GM18861 (cell line): ENCODE measurements at regions not wholly inside any gene's neighbourhood (a gene's known extent, or its start where the extent isn't known, plus 50 kb on each side); places are given as distances from the start of the nearest gene placed in this dataset.
"Not testable (repeated sequence)": the region's sequence is repeated elsewhere in the genome, so short reads cannot be mapped to it uniquely, and the experiment has no call there.

ENCODE experiments used
- ATAC-seq: cut with Tn5 transposase; IDR thresholded peaks from one replicate; pipeline ENCODE4 v1.9.1; 2021; ENCODE audit not compliant: unreplicated experiment

- ATAC-seq = no peak
Observed at GRCh38 chr1:79532555-79532954, 526.0 kb upstream of the ADGRL4 start.

- no peak for ATAC-seq
Observed at GRCh38 chr1:79531790-79532189, 525.3 kb upstream of the ADGRL4 start.

DNA sequence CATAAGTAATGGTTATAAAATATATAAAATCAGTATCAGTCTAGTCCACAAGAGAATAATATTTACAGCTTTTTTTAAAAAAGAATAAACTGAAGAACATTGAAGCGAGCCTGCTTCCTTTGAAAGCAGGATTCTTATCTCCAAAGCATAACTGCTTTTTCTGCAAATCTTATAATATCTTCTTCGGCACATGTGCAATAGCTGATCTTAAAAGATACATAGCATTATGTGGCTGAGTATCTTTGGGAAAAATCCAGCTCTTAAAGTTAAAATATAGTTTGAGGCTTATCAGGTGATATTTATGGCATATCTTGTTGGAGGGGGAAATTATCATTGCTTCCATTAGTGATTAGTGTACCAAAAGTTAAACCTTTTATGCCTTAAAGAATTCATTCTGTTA is 523.9 kb upstream of the ADGRL4 start:
- ATAC-seq = no peak

- no peak for ATAC-seq
Observed at GRCh38 chr1:79530055-79530454, 523.5 kb upstream of the ADGRL4 start.

GRCh38 chr1:79524126-79524525 is 517.6 kb upstream of the ADGRL4 start:
- no peak for ATAC-seq

- peak; percentile 59 for ATAC-seq
Observed at GRCh38 chr1:79519084-79519760, 512.7 kb upstream of the ADGRL4 start.

- no peak for ATAC-seq
Observed at GRCh38 chr1:79517470-79518224, 511.1 kb upstream of the ADGRL4 start.

- no peak for ATAC-seq
Observed at GRCh38 chr1:79507770-79508169, 501.2 kb upstream of the ADGRL4 start.

DNA sequence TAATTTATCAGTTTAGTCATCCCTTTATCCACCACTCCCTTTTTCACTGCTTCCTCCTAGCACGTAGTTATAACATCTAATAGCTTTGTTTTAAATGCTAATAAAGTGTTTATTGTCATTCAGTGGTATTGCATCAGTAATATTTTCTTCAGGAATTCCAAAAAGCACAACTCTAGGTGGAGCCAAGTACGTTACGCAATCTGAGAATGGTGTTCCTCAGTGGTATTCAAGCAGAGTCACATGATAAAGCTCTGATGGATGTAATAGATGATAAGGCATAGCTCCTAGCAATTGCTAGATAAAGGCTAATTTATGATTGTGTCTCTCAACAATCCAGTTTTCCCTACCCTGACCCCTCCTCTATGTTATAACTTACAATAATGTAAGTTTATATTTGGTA is 494.6 kb upstream of the ADGRL4 start:
- ATAC-seq = no peak

DNA sequence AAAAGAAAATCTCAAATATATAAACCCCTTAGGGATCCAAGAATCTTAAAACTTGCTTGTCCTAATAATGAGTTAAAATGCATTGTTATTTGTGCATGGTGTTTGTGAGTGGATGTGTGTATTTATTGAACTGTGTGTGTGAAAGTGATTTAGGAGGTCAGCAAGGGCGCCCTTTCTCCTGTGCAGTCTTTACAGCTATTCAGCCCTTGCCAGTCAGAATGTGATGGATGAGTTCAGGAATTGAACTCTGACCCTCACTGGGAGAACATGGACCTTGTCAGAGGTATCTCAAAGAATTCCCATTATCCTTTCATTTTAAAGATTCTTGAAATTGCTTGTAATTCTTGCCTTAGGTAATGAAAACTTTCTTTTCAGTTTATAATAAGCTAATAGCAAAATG is 493.0 kb upstream of the ADGRL4 start:
- no peak for ATAC-seq

GRCh38 chr1:79497193-79497773 is 490.8 kb upstream of the ADGRL4 start:
- peak; percentile 79 for ATAC-seq

- ATAC-seq = no peak
Observed at GRCh38 chr1:79496129-79496528, 489.6 kb upstream of the ADGRL4 start.

- ATAC-seq = not testable (repeated sequence)
Observed at GRCh38 chr1:79493702-79494101, 487.2 kb upstream of the ADGRL4 start.

GRCh38 chr1:79488572-79489121 is 482.1 kb upstream of the ADGRL4 start:
- not testable (repeated sequence) for ATAC-seq

- no peak for ATAC-seq
Observed at GRCh38 chr1:79478728-79479373, 472.3 kb upstream of the ADGRL4 start.

DNA sequence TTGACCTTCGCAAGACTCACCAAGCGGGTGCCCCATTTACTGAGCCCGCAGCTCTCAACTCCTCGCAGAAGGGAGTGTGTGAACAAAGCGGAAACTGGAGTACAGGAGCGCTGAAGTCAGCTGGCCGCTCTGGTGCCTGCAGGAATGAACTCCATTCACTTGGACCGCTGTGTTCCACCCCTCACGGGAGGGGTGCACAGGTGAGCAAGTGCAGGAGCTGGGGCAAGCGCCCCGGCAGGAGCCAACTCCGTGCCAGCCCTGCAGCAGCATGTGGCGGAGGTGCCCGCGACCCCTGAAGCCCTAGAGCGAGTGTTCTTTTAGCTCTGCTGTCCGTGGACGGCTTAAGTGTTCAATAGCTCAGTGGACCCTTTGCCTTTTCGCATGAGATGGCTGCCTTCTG is 471.6 kb upstream of the ADGRL4 start:
- ATAC-seq = no peak

GRCh38 chr1:79472067-79472656 is 465.6 kb upstream of the ADGRL4 start:
- peak; percentile 83 for ATAC-seq

GRCh38 chr1:79469139-79469538 is 462.6 kb upstream of the ADGRL4 start:
- no peak for ATAC-seq

DNA sequence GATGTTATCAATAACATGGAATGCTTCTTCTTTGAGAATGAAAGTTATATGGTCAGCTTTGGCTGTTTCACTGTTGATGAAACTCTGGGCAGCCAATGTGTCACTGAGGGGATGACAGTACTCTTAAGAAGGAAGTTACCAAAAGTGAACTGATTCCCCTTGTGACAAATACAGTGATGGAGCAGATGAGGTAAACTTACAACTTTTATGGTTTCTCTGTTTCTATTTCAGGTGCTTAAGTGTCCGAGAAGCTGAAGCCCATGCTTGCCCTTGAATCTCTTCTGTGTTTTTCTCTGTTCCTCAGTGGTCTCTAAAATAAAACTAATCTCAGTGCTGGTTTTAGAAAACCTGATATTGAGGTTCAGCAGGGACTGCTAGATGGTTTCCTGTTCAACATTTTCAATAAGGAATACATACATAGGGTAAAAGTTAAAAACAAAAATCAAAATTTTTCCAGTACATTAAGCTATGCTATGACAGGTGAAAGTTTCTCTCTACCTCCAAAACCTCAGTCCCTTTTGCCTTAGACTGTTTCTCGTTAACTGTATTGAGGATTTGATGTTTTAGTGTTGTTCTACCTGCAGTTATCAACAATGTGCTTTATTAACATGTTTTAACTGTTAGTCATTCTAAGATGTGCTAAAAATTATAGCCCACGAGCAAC is 454.4 kb upstream of the ADGRL4 start:
- peak; percentile 98 for ATAC-seq

DNA sequence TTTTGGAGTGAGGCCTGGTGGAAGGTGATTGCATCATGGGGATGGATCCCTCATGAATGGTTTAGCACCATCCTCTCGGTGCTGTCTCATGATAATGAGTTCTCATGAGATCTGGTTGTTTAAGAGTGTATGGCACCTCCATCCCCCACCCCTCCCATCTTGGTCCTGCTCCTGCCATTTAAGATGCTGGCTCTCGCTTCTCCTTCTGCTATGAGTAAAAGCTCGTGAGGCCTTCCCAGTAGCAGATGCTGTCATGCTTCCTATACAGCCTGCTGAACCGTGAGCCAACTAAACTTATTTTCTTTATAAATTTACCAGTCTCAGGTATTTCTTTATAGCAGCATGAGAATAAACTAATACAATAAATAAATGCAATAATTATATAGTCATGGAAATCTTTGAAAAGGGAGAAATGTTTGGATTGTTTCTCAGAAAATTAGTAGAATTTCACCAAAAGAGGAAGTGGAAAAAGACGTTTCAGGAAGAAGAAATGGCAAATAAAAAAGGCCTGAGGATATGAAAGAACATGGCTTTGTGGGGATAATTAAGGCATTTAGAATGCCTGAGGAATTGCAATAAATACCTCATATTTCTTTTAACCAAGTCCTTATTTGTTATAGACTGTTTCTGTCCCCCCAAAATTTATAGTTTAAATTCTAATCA is 451.2 kb upstream of the ADGRL4 start:
- ATAC-seq = no peak
